ENCODE measurements at regions not wholly inside any gene's neighbourhood (a gene's known extent, or its start where the extent isn't known, plus 50 kb on each side); places are given as distances from the start of the nearest gene placed in this dataset.

DNA sequence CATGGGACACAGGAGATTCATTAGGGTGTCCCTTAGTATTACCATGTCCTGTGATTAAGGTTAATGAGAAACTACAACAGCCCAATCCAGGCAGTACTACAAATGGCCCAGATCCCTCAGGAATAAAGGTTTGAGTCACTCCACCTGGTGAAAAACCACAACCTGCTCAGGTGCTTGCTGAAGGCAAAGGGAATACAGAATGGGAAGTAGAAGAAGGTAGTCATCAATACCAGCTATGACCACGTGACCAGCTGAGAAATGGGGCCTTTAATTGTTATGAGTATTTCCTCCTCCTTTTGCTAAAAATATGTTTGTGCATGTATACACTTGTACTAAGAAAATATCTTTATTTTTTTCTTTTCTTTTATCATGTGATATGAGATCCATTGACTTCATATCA lies 91.1 kb upstream of the ADAMTS5 start:
- Histone ChIP-seq H3K36me3 (ENCODE audit: control insufficient read depth, insufficient read depth, low read length) (no peaks in the 10 kb centered on the region), H3K4me1 (no peaks in the 10 kb centered on the region), H3K9me3 (no peaks in the 10 kb centered on the region), H3K4me3 (ENCODE audit: low read depth, low read length) (no peak overlapping the region), H3K27me3 (replicated peaks; ENCODE audit: control insufficient read depth, insufficient read depth, low read length) (no peaks in the 10 kb centered on the region)
- no TSS peak for BruUV-seq (replicated peaks)
- ChIA-PET POLR2A (no interaction called here), CTCF (no interaction called here)
- H3K27ac Mint-ChIP-seq (ENCODE audit: unreplicated experiment): no peak overlapping the region
- TF ChIP-seq, protein P1, sequence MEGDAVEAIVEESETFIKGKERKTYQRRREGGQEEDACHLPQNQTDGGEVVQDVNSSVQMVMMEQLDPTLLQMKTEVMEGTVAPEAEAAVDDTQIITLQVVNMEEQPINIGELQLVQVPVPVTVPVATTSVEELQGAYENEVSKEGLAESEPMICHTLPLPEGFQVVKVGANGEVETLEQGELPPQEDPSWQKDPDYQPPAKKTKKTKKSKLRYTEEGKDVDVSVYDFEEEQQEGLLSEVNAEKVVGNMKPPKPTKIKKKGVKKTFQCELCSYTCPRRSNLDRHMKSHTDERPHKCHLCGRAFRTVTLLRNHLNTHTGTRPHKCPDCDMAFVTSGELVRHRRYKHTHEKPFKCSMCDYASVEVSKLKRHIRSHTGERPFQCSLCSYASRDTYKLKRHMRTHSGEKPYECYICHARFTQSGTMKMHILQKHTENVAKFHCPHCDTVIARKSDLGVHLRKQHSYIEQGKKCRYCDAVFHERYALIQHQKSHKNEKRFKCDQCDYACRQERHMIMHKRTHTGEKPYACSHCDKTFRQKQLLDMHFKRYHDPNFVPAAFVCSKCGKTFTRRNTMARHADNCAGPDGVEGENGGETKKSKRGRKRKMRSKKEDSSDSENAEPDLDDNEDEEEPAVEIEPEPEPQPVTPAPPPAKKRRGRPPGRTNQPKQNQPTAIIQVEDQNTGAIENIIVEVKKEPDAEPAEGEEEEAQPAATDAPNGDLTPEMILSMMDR (IDR thresholded peaks at IDR 0.05; ENCODE audit: insufficient read depth in 1 of 2, low read depth in 1 of 2, low read length in 1 of 2, severe bottlenecking in 1 of 2, unreplicated experiment in 1 of 2): no peak
- DNase-seq: no peak
- no peaks in the 10 kb centered on the region for H3K4me1 Mint-ChIP-seq (ENCODE audit: low read depth, unreplicated experiment)
- peaks cover 9% of the 10 kb centered on the region for H3K9me3 Mint-ChIP-seq (ENCODE audit: unreplicated experiment)
- intact Hi-C loops (cut with micrococcal nuclease; ENCODE audit: unreplicated experiment): no loop called here
- H3K4me3 Mint-ChIP-seq (ENCODE audit: unreplicated experiment): no peak overlapping the region
- no peaks in the 10 kb centered on the region for H3K36me3 Mint-ChIP-seq (ENCODE audit: insufficient read depth, unreplicated experiment)
- H3K27me3 Mint-ChIP-seq (ENCODE audit: insufficient read depth, unreplicated experiment): no peaks in the 10 kb centered on the region

DNA sequence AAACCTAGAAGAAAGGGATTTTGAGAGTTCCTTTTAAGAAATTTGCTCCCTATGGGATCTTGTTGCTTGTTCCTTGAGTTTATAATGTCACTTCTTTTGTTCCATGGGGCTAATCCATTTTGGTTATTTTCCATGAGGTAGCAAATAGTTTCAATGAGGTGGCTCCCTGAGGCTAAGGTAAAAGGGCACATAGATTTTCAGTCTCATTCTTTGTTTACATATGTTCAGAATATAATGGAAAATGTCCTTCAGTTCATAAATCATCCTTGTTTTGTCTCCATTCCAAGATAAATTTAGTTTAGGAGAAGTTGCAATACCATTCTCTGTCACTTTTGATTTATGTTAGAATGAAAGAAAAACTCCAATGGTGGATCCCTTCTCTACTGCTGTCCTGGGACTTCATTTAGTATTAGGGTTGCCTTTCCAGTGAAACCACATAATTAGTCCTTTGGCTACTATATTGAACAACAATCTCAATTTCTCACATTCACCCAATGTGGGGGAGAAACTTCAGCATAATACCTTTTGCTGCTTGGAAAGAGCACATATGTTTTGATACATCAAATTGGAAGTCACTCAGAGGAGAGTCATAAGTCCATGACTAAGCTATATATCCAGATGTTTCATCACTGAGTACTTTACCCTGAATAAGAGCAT lies 80.9 kb upstream of the ADAMTS5 start:
- Histone ChIP-seq H3K27me3 (replicated peaks; ENCODE audit: control insufficient read depth, insufficient read depth, low read length) (no peaks in the 10 kb centered on the region), H3K9me3 (no peaks in the 10 kb centered on the region), H3K4me3 (ENCODE audit: low read depth, low read length) (no peak overlapping the region), H3K36me3 (ENCODE audit: control insufficient read depth, insufficient read depth, low read length) (no peaks in the 10 kb centered on the region), H3K4me1 (no peaks in the 10 kb centered on the region)
- no peak overlapping the region for H3K4me3 Mint-ChIP-seq (ENCODE audit: unreplicated experiment)
- H3K27me3 Mint-ChIP-seq (ENCODE audit: insufficient read depth, unreplicated experiment): peaks cover 3% of the 10 kb centered on the region
- H3K27ac Mint-ChIP-seq (ENCODE audit: unreplicated experiment): no peak overlapping the region
- no peaks in the 10 kb centered on the region for H3K9me3 Mint-ChIP-seq (ENCODE audit: unreplicated experiment)
- intact Hi-C loops (cut with micrococcal nuclease; ENCODE audit: unreplicated experiment): no loop called here
- no TSS peak for BruUV-seq (replicated peaks)
- no peak for DNase-seq
- H3K36me3 Mint-ChIP-seq (ENCODE audit: insufficient read depth, unreplicated experiment): no peaks in the 10 kb centered on the region
- TF ChIP-seq, protein P1 (IDR thresholded peaks at IDR 0.05; ENCODE audit: insufficient read depth in 1 of 2, low read depth in 1 of 2, low read length in 1 of 2, severe bottlenecking in 1 of 2, unreplicated experiment in 1 of 2): no peak
- CTCF ChIA-PET: no interaction called here
- POLR2A ChIA-PET: no interaction called here
- no peaks in the 10 kb centered on the region for H3K4me1 Mint-ChIP-seq (ENCODE audit: low read depth, unreplicated experiment)

DNA sequence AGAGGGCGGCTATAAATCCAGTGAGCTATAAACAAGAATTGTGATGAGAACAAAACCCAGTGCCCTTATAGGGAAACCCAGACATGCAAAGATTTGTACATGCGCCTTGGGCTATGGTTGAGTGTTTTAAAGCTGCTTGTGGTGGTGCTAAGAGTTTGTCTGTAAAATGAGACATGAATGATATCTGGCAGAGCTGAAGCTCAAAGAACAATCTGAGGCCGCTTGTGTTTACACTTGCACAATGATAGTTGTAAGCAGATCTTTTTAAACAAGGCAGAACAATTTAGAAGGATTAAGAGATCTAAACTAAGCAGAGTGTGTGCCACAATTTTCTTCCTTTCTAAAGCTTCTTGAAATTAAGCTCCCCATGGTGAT lies 80.4 kb upstream of the ADAMTS5 start:
- BruUV-seq (replicated peaks): no TSS peak
- CTCF ChIA-PET: no interaction called here
- Histone ChIP-seq H3K4me3 (ENCODE audit: low read depth, low read length) (no peak overlapping the region), H3K9me3 (no peaks in the 10 kb centered on the region), H3K27me3 (replicated peaks; ENCODE audit: control insufficient read depth, insufficient read depth, low read length) (no peaks in the 10 kb centered on the region), H3K4me1 (no peaks in the 10 kb centered on the region), H3K36me3 (ENCODE audit: control insufficient read depth, insufficient read depth, low read length) (no peaks in the 10 kb centered on the region)
- TF ChIP-seq, protein P1 (IDR thresholded peaks at IDR 0.05; ENCODE audit: insufficient read depth in 1 of 2, low read depth in 1 of 2, low read length in 1 of 2, severe bottlenecking in 1 of 2, unreplicated experiment in 1 of 2): no peak
- intact Hi-C loops (cut with micrococcal nuclease; ENCODE audit: unreplicated experiment): no loop called here
- Mint-ChIP-seq H3K9me3 (ENCODE audit: unreplicated experiment) (no peaks in the 10 kb centered on the region), H3K27me3 (ENCODE audit: insufficient read depth, unreplicated experiment) (peaks cover 3% of the 10 kb centered on the region), H3K27ac (ENCODE audit: unreplicated experiment) (no peak overlapping the region), H3K4me1 (ENCODE audit: low read depth, unreplicated experiment) (no peaks in the 10 kb centered on the region), H3K4me3 (ENCODE audit: unreplicated experiment) (no peak overlapping the region), H3K36me3 (ENCODE audit: insufficient read depth, unreplicated experiment) (no peaks in the 10 kb centered on the region)
- no peak for DNase-seq
- POLR2A ChIA-PET: no interaction called here

Measured in Caco-2 (cell line).